IMR-90 (cell line): ENCODE measurements at regions not wholly inside any gene's neighbourhood (a gene's known extent, or its start where the extent isn't known, plus 50 kb on each side); places are given as distances from the start of the nearest gene placed in this dataset.

Experiments
- ATAC-seq: fragments of 200-7000 bp; cut with Tn5 transposase; 2 replicates; pipeline ENCODE4 v1.9.1; 2020; ENCODE audit warnings: low read depth, mild to moderate bottlenecking, moderate library complexity
- BruUV-seq: library from RNA; stranded (reverse); fragments of 400-500 nt; replicated peaks from 2 replicates; lab custom pipeline; 2021; lab: Mats Ljungman, UMichigan
- CTCF ChIA-PET: fragments of 300-600 bp; formaldehyde crosslinking; extraction: SDS; loops from one replicate; lab custom pipeline; 2021; ENCODE audit warnings: antibody characterized with exemption; lab: Yijun Ruan, JAX
- POLR2A ChIA-PET: fragments of 300-600 bp; sonication (Branson Sonifier 250); formaldehyde crosslinking; loops from one replicate; lab custom pipeline; 2022; ENCODE audit warnings: antibody characterized with exemption; ENCODE audit not compliant: unreplicated experiment; lab: Charles Lee
- DNase-seq: peaks from one replicate; pipeline ENCODE4 v3.0.0; 2013
- H2AFZ ChIP-seq: replicated peaks from 2 replicates; pipeline ENCODE3; 2013; ENCODE audit warnings: low read length, mild to moderate bottlenecking; ENCODE audit not compliant: poor library complexity
- H2AK5ac ChIP-seq: 2 replicates; pipeline ENCODE4 v1.6.1; 2013; ENCODE audit warnings: low read depth, low read length, inconsistent platforms
- H2AK9ac ChIP-seq: replicated peaks from 2 replicates; pipeline ENCODE3; 2013; ENCODE audit warnings: mild to moderate bottlenecking, low read depth, low read length, moderate library complexity; ENCODE audit not compliant: poor library complexity
- H2BK120ac ChIP-seq: 2 replicates; pipeline ENCODE4 v1.6.1; 2013; ENCODE audit warnings: low read depth, low read length, inconsistent platforms
- H2BK15ac ChIP-seq: 3 replicates; pipeline ENCODE4 v1.6.1; 2013; ENCODE audit warnings: low read depth, low read length, inconsistent platforms
- H2BK20ac ChIP-seq: 2 replicates; pipeline ENCODE4 v1.6.1; 2013; ENCODE audit warnings: low read depth, mild to moderate bottlenecking, inconsistent platforms, low read length, moderate library complexity
- H2BK5ac ChIP-seq: 2 replicates; pipeline ENCODE4 v1.6.1; 2013; ENCODE audit warnings: mild to moderate bottlenecking, low read depth, low read length, inconsistent platforms; ENCODE audit not compliant: poor library complexity, severe bottlenecking
- H3K14ac ChIP-seq: replicated peaks from 2 replicates; pipeline ENCODE4 v1.6.1; 2013; ENCODE audit warnings: low read depth, low read length, inconsistent platforms
- H3K18ac ChIP-seq: 2 replicates; pipeline ENCODE4 v1.6.1; 2013; ENCODE audit warnings: low read depth, low read length, control low read depth
- H3K23ac ChIP-seq: 2 replicates; pipeline ENCODE4 v1.6.1; 2013; ENCODE audit warnings: low read depth, low read length, inconsistent platforms
- H3K27ac ChIP-seq: 2 replicates; pipeline ENCODE4 v1.5.1; 2013; ENCODE audit warnings: mild to moderate bottlenecking, control low read depth, low read length; ENCODE audit not compliant: insufficient read depth
- H3K27me3 ChIP-seq: 2 replicates; pipeline ENCODE4 v1.6.1; 2013; ENCODE audit warnings: low read length; ENCODE audit not compliant: control insufficient read depth, insufficient read depth
- H3K36me3 ChIP-seq: 2 replicates; pipeline ENCODE4 v1.6.1; 2013; ENCODE audit warnings: low read length, mixed read lengths; ENCODE audit not compliant: control insufficient read depth, insufficient read depth
- H3K4ac ChIP-seq: 2 replicates; pipeline ENCODE4 v1.6.1; 2013; ENCODE audit warnings: low read depth, low read length, inconsistent platforms
- H3K4me1 ChIP-seq: 2 replicates; pipeline ENCODE4 v1.6.1; 2013; ENCODE audit warnings: low read length, mixed read lengths; ENCODE audit not compliant: control insufficient read depth, insufficient read depth
- H3K4me2 ChIP-seq: 2 replicates; pipeline ENCODE4 v1.6.1; 2013; ENCODE audit warnings: low read depth, mild to moderate bottlenecking, control low read depth, low read length, moderate library complexity
- H3K4me3 ChIP-seq: 2 replicates; pipeline ENCODE4 v1.5.1; 2013; ENCODE audit warnings: low read depth, mild to moderate bottlenecking, control low read depth, low read length, moderate library complexity; ENCODE audit not compliant: insufficient read depth
- H3K56ac ChIP-seq: 2 replicates; pipeline ENCODE4 v1.6.1; 2013; ENCODE audit warnings: low read length, inconsistent platforms; ENCODE audit not compliant: insufficient read depth; ENCODE audit errors: extremely low read depth
- H3K79me1 ChIP-seq, 2 experiments: 2 replicates each; pipeline ENCODE4 v1.6.1; 2013; ENCODE audit warnings: low read length in 2 of 2, inconsistent platforms in 1 of 2, low read depth in 1 of 2
- H3K9ac ChIP-seq: 2 replicates; pipeline ENCODE4 v1.6.1; 2013; ENCODE audit warnings: low read depth, low read length, control low read depth
- H3K9me1 ChIP-seq: 2 replicates; pipeline ENCODE4 v1.6.1; 2013; ENCODE audit warnings: low read length, inconsistent platforms; ENCODE audit not compliant: insufficient read depth
- H3K9me3 ChIP-seq: 2 replicates; pipeline ENCODE4 v1.6.1; 2013; ENCODE audit warnings: low read length; ENCODE audit not compliant: control insufficient read depth, insufficient read depth
- H4K20me1 ChIP-seq: 2 replicates; pipeline ENCODE4 v1.6.1; 2013; ENCODE audit warnings: low read length, inconsistent platforms; ENCODE audit not compliant: insufficient read depth
- H4K5ac ChIP-seq: 2 replicates; pipeline ENCODE4 v1.6.1; 2013; ENCODE audit warnings: mild to moderate bottlenecking, low read depth, low read length, control low read depth
- H4K8ac ChIP-seq, 2 experiments: 2 replicates each; pipeline ENCODE4 v1.6.1; 2013; ENCODE audit warnings: low read depth in 2 of 2, low read length in 2 of 2, control low read depth in 1 of 2, inconsistent platforms in 1 of 2
- H4K91ac ChIP-seq: 2 replicates; pipeline ENCODE4 v1.6.1; 2013; ENCODE audit warnings: low read depth, low read length, inconsistent platforms; ENCODE audit not compliant: insufficient read depth
- USF2 ChIP-seq: fragments of 150-350 bp; IDR thresholded peaks from 2 replicates; pipeline ENCODE4 v1.6.1; 2017; ENCODE audit warnings: mild to moderate bottlenecking, antibody characterized with exemption, low read length, low read depth
- WGBS, 2 experiments: methylation state at CpG; one replicate each; pipeline versions ENCODE4 v1.1.5 to v1.1.7; 2013; ENCODE audit warnings: missing lambda C conversion rate in 2 of 2; ENCODE audit not compliant: insufficient read length in 1 of 2; ENCODE audit errors: extremely low coverage in 2 of 2; 5-methylcytosine and 5-hydroxymethylcytosine counted together
- dilution Hi-C: fragments of 300-500 bp; cut with HindIII; formaldehyde crosslinking; loops from one replicate; pipeline ENCODE4 v1.14.3; 2018; ENCODE audit warnings: low sequenced_read_pairs; ENCODE audit not compliant: unreplicated experiment
- in situ Hi-C: fragments of 300-500 bp; cut with MboI; formaldehyde crosslinking; loops from 3 replicates; pipeline ENCODE4 v1.14.3; 2019; ENCODE audit warnings: low sequenced_read_pairs, inconsistent platforms, mixed read lengths
- intact Hi-C: fragments of 100-400 bp; cut with micrococcal nuclease; formaldehyde crosslinking; loops from 2 replicates; pipeline ENCODE4 v1.10.0; 2022

- DNase-seq, result no peak
- no peak for TF ChIP-seq USF2
- BruUV-seq, result no TSS peak
Measured at GRCh38 chr2:48072583-48072982, 166.3 kb upstream of the FBXO11 start.

More at GRCh38 chr2:48072583-48072982, 166.3 kb upstream of the FBXO11 start:
- Histone ChIP-seq H2BK20ac (no peak overlapping the region), H2AK5ac (no peak overlapping the region), H2BK15ac (no peak overlapping the region), H3K23ac (no peak overlapping the region), H3K9ac (no peak overlapping the region), H3K27me3 (peaks cover 10% of the 10 kb centered on the region), H3K9me1 (no peaks in the 10 kb centered on the region), H3K4me1 (no peaks in the 10 kb centered on the region), H4K91ac (no peak overlapping the region), H2AK9ac (no peak overlapping the region), H3K79me1 (no peaks in the 10 kb centered on the region), H3K56ac (no peak overlapping the region), H3K27ac (no peak overlapping the region), H4K20me1 (no peaks in the 10 kb centered on the region), H3K4me3 (no peak overlapping the region), H3K36me3 (no peaks in the 10 kb centered on the region), H2BK120ac (no peak overlapping the region), H2AFZ (no peak overlapping the region), H3K14ac (no peak overlapping the region), H3K9me3 (no peaks in the 10 kb centered on the region), H4K5ac (no peak overlapping the region), H3K4me2 (no peak overlapping the region), H3K4ac (no peak overlapping the region), H4K8ac (no peak overlapping the region), H2BK5ac (no peak overlapping the region), H3K18ac (no peak overlapping the region)
- dilution Hi-C loops (no loop called here), in situ Hi-C loops (loop anchor here (10.0 kb wide), 1 partner anchor 128 kb away; no protein-coding TSS in a partner anchor), intact Hi-C loops (no loop called here)
- CTCF ChIA-PET, result no interaction called here
- ATAC-seq, result no peak
- WGBS, 2 experiments, result no CpG with 5 or more reads among the region's 5 CpGs
- POLR2A ChIA-PET, result no interaction called here
